Stimulated activated CD4-positive, alpha-beta T cell treated with anti-CD3 and anti-CD28 coated beads, Interleukin-12 subunit alpha, Interleukin-12 subunit beta, amount 100 ng/mL, for 48 hours (primary cell): ENCODE measurements at regions not wholly inside any gene's neighbourhood (a gene's known extent, or its start where the extent isn't known, plus 50 kb on each side); places are given as distances from the start of the nearest gene placed in this dataset.

Experiments
- DNase-seq, 3 donors: peaks; one replicate each; pipeline ENCODE4 v3.0.0-alpha.2; 2020; ENCODE audit warnings: low read depth in 2 of 3, low spot score in 1 of 3

GRCh38 chr4:183563874-183564273 is 59.0 kb downstream of the ING2 start:
- peak in 2 of 3 donors; percentile 1 to 3 for DNase-seq

GRCh38 chr4:183571350-183571941 is 66.6 kb downstream of the ING2 start:
- DNase-seq, result no peak

DNA sequence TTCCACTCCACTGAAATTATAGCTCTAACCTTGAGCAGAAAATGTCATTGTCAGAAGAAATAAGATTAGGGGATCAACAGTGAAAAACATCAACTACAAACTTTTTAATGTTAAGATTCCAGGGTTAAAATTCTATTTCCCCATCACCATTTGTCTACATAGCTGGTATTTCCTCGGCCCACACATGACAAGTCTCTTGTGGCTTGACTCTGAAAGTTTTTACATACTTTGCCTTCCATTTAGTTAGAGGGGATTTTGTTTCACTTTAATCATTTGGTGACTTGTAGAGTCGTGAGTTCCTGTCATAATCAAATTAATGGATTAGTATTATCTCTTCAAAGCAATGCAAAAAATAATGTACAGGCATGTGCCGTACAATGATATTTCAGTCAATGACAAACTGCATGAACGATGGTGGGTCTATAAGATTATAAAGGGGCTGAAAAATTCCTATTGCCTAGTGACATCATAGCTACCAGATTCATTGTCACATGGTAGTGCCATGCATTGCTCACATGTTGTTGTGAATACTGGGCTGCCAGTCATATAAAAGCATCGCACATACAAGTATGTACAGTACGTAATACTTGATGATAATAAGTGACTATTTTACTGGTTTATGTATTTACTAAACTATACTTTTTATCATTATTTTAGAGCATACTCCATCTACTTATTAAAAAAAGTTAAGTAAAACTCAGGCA is 72.0 kb downstream of the ING2 start:
- DNase-seq, result no peak

GRCh38 chr4:183580370-183580769 is 75.5 kb downstream of the ING2 start:
- no peak for DNase-seq

- no peak for DNase-seq
These were observed 76.0 kb downstream of the ING2 start for GRCh38 chr4:183580849-183581248.

DNA sequence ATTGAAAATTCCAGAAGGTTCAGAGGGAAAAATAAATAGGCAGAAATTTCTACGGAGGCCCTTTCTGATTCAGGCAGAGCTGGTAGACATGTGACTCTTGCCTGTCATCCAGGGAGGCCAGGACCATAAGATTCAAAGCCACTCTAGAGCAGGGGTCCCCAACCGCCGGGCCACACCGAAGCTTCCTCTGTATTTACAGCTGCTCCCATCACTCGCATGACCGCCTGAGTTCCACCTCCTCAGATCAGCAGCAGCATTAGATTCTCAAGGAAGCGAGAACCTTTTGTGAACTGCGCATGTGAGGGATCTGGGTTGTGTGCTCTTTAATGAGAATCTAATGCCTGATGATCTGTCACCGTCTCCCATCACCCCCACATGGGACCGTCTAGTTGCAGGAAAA is 72.2 kb downstream of the RWDD4 start:
- no peak for DNase-seq

DNA sequence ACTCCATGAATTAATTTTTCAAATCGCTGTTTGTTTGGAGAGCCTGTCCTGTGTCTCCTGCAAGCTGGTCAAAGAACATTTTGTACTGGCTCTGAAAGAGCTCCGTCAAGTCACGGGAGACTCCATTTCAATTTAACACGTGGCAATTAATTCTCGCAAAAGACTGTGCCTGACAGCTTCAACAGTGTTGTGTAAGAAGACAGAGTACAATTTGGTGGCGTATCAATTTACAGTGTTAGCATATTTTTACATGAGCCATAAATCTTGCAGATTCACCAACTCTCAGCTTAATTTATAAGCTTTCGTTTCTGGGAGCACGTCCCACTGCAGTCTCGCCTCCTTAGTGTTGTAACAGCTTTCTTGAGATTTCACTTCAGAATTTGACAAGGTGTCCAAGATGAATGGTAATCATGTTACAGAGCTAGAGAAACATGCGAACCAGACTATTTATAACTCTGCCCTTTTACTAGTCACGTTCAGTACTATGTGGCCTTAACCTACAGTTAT is 70.8 kb downstream of the RWDD4 start:
- DNase-seq, result no peak

GRCh38 chr4:183588691-183589090 is 70.3 kb downstream of the RWDD4 start:
- DNase-seq, result no peak

- no peak for DNase-seq
These were observed 69.4 kb downstream of the RWDD4 start for GRCh38 chr4:183589461-183590099.
